HG03135 (cell line): ENCODE measurements at regions not wholly inside any gene's neighbourhood (a gene's known extent, or its start where the extent isn't known, plus 50 kb on each side); places are given as distances from the start of the nearest gene placed in this dataset.
"Not testable (repeated sequence)": the region's sequence is repeated elsewhere in the genome, so short reads cannot be mapped to it uniquely, and the experiment has no call there.

Experiments
- ATAC-seq: cut with Tn5 transposase; IDR thresholded peaks from one replicate; pipeline ENCODE4 v1.9.1; 2021; ENCODE audit warnings: mild to moderate bottlenecking, moderate library complexity; ENCODE audit not compliant: unreplicated experiment

DNA sequence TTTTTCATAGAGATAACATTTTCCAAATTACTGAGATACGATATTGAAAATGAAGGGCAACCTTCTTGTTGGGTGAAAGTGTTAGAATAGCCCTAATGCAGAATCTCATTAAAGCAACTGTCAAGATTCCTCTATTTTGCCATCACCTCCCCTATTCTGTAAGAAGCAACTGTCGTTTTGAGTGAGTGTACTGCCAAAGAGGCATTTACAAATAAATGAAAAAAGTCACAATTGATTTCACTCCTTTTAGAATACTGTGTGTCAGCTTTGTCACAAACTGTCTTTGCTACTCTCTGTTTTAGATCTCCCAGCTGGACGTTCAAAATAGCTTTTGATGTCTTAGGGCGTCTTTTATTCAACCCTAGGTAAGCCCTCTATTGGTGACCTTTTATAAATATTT, 322.8 kb upstream of the NAALADL2 start:
- ATAC-seq = no peak

DNA sequence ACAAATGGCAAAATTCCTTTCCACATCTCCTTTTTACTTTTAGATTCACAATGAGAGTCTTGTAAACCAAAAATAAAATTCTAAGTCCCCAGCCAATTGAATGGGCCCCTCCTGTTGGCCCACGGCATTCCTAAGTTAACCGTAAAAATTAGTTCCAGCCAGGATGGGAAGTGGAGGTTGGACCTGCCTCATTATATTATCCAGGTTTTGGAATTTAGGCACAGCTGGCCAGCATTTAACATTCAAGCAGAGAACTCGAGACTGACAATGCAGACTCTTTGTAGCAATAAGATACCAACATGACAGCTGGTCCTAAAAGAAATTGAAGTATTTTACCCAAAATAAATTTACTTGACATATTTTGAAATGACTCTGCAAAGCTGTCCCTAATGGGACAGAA, 321.0 kb upstream of the NAALADL2 start:
- no peak for ATAC-seq

DNA sequence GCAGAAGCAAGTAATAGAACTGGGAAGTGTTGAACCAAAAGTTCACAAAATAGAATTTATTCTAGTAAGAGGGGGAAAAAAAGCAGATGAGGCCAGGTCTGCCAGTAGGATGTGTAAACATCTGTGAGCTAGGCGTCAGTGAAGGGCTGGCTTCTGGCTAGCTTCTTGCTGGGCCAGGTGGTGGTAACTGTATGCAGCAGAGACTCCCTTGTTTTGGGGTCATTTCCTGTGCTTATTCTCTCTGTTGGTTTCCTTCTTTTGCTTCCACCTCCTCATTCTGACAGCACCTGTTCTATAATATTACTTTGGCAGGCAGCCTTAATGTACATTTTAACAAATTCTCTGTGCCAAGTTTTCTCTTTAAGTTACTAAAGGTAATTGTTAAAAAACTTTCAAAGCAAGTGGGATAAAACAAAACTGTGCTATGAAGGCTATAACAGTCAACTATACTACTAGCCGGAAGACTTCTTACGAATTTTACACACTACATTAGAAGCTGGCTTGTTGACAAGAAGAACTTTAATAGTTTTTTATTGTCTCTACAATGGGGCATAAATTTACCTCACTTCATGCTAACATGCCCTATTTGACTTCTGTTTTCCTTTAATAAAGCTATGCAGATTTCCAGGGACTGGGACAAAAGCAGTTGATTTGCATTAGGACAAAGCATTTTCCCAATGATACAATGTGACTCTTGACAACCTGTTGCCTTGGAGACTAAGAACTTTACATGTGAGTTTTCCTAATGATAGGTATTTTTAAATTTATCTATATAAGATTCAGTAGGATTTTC, 318.8 kb upstream of the NAALADL2 start:
- ATAC-seq = no peak

DNA sequence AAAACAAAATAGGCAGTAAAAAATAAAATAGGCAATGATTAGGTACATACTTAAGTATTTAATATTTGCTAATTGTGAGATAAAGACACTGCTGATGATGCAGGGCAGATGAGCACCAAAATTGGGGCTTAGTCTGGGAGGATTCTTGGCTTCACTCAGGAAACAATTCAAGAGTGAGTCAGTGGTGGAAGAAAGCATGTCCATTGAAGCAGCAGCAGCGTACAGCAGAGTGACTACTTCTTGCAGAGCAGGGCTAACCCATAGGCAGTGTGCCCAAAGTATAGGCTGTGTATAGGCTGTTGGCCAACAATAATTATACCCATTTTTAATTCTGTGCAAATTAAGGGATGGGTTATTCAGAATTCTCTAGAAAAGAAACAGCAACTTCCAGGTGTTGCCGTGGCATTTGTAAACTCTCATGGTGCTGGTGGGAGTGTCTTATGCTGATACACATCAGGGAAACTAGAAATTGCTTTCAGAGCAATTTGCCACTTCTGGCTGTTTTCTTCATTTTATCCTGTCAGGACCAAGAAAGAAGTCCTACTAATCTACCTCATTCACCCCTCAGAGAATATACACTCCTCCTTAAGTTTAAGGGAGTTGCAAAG, 317.3 kb upstream of the NAALADL2 start:
- ATAC-seq = no peak

DNA sequence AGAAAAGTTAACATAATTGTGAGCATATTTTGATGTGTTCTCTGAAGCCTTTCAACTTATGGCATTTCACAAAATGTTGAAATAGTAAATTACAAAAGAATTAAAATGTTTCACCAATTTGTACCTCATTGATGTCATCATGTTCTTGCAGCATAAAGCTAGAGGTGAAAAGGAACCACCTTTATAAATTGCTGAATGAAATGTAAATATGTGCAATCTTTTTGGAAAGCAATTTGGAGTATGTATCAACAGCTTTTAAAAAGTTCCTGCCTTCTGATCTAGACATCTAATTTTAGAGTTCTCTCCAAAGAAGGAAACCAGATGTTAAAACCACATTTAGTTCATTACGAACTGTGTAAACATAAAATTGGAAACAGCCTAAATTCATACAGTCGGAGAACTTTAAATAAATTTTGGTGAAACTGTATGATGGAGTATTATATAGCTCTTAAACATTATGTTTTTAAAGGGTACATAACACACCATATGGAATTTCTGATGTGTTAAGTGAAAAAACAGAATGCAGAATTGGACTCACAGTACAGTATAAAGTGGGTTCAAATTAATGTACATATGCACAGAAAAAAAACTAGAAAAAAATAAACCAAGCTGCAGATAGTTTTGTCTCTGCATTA, 311.2 kb upstream of the NAALADL2 start:
- ATAC-seq = no peak

DNA sequence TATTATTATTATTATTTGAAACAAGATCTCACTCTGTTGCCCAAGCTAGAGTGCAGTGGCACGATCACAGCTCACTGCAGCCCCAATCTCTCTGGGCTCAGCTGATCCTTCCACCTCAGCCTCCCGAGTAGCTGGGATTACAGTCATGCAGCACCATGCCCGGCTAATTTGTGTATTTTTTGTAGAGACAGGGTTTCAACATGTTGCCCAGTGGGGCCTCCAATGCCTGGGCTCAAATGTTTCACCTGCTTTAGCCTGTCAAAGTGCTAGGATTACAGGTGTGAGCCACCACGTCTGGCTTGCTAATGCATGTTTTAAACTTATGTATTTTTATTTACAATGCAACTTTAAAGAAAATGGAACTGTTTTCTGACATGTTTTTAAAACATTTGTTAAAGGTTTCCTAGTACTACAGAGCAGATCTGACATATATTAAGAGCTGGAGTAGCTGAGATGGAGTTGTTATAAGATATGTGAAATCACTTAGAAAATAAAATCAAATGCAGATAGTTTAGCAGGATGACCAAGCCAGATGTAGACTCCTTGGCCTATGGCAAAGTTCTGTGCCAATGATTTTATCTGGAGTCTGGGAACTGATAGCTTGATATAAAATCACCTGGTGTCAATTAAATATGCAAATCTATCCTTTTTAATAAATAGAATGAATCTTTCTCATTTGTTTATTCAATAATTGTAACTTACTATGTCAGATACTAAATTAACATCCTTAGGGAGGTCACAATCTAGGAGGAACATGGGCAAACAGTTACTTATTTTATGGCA, 310.1 kb upstream of the NAALADL2 start:
- no peak for ATAC-seq

DNA sequence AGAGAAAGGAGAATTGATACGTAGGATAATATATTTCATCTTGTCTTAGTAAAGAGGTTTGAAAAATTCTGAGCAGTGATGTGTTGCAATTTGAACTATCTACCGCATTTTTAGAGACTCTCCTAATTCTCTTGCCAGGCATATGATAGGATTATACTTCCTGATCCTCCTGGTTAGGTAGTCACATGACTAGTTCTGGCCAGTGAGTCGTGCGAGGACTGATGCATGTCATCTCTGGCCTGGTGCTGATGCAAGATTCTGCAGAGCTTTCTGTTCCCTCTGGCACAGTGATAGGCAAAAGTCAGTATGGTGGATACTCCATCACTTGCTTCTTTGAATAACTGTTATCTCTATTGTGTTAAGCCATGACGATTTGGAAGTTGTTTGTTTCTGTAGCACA, 277.6 kb upstream of the NAALADL2 start:
- no peak for ATAC-seq

DNA sequence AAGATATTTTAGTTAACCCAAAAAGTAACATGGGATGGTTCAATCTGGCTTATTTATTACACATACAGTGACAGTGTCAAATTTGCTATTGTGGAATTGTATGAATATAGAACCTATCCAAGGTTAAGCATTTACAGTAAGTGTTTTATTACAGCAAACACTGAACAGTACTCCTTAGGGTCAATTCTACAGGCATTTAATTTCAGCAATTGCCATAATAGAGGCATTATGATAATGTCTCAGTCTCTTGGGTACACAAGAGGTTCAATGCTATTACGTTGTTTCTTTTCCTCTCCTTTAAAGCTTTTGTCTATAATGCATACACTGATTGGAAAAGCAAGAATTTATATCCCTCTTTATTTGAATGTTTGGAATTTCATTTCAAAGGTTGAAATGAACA, 275.7 kb upstream of the NAALADL2 start:
- ATAC-seq = no peak

DNA sequence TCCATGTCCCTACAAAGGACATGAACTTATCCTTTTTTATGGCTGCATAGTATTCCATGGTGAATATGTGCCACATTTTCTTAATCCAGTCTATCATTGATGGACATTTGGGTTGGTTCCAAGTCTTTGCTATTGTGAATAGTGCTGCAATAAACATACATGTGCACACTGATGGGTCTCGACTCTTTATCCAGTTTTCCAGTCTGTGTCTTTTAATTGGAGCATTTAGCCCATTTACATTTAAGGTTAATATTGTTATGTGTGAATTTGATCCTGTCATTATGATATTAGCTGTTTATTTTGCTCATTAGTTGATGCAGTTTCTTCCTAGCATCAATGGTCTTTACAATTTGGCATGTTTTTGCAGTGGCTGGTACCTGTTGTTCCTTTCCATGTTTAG, 272.0 kb upstream of the NAALADL2 start:
- not testable (repeated sequence) for ATAC-seq

DNA sequence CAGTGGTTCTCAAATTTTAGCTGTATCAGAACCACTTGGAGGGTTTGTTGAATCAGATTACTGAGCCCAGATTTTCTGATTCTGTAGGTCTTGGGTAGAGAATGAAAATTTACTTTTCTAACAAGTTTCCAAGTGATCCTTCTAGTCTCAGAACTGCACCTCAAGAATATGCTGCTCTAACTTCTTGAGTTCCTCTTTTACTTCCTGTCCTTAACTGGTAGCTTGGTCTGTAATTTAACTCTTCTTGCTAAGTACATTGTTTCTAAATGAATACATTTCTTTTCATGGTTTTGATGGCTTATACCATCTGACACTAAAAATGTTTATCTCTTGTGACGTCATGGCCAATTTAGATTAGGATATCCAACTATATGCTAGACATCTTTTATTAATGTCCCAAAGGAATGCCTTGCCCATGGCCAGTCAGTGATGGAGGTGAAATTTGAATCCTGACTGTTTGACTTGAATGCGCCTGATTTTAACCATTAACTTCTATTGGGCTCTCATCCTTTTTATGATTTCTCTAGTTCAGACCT, 262.6 kb upstream of the NAALADL2 start:
- ATAC-seq = no peak

DNA sequence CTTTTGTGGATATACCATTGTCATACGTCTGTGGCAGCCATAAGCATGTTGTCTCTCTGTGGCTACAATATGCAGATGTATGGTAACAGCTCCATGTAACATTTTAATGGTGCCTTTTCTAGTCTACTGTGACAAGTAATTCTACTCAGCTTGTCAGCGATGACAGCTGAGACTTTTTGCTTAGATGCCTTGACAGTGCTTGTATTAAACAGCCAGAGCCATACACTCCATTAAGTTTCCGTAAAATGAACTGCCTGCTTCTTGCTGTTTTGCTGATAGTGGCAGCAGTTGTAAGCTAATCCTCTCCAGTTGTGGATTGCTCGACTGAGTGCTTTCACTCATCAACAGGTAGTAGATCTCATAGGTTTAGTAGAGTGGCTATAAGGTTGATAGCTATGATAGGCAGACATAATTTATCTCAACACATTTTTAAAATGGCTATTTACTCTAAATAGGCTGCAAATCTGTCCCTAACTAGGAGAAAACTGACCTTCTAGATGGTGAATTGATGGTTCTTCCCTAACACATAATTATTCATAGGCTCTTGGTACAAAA, 260.2 kb upstream of the NAALADL2 start:
- no peak for ATAC-seq

DNA sequence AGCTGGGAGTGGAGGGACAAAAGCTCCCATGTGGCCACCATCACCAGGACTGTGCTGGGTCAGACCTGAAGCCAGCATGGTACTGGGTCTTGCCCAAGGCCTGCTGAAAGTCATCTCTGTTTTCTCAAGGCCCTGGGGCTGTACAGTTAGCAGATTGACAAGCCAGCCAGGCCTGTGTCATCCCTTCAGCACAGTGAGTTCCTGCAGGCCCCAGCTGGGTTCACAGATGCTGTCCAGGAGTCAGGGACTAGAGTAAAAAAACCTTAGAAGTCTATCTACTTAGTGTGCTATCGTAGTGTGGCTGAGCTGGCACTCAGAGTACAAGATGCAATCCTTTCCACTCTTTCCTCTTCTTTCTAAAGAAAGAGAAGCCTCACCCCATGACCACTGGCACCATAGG, 246.0 kb upstream of the NAALADL2 start:
- no peak for ATAC-seq

DNA sequence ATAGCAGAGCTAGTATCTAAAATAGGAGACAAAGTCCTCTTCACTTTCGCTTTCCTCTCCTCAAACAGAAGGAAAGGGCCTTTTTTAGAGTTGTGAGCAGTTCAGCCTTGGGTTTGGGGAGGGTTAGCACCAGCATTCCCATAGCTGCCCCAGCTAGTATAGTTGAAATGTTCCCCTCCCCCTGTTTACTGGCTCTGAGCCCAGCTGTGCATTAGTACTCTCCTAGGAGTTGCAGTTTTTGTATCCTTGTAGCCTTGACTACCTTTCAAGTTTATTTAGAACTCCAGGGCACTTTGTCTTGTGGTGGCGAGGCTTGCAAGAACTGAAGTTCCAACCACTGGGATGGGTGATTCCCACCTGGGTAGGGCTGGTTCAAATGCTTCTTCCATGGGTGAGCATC, 245.1 kb upstream of the NAALADL2 start:
- no peak for ATAC-seq

DNA sequence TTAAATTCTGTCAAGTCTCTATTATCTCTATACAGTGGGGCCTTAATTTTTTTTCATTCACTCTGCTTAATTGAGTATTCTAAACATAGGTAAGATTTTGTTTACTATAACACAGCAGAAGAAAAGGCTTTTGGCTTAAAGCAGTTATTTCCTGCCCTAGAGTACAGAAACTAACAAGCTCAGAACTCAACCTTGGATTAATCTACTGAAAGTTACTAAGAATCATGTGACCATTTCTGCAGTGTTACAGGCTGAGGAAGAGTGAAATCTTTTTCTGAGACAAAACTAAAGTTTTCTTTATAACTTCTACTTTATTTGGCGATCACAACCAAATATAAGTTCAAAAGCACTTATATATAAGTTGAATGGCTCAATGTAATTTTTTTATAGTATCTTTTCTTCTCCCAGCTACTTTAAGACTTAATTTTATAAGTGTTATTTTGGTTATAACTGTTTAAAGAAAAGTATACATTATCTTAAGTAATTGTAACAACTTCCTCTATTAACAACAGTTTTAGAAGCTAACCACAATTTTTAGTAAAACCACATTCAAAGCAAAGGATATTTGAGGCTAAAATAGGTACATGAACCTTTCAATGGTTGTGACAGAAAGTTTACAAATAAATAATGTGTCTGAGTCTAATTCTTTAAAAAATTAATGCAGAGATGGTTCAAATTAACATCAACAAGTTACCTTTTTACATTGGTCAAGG, 240.6 kb upstream of the NAALADL2 start:
- ATAC-seq = no peak

DNA sequence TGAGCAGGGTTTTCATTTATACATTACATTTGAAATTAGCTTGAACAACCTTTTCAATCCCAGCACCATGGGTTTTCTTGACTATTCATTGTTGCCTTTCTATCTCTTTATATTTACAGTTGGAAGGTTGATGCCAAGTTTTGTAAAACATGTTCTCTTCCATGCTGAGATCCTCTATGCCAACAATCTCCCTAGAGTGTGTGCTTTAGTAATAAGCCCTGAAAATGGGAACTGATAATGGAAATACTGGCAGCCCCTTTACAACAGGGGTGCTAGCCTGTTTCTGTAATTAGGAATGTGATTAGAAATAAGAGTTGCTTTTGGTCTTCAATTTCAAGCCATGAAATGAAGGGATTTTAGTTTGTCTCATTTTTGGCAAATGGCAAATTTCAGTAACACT, 239.9 kb upstream of the NAALADL2 start:
- no peak for ATAC-seq

DNA sequence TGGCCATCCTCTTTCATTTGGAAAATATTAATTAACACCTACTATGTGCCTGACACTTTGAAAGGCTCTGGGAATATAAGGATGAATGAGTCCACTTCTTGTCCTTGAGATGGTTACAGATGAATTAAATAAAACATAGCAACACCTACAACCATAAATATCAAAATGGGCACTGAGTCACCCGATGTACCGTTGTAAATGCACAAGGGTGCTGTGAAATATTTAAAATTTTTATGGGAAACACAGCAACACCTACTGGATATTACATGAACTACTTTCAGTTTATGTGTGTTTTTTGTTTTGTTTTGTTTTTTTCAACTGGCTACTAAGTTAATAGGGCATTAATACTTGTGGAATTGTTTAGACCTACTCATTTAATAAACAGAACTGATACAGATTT, 239.0 kb upstream of the NAALADL2 start:
- ATAC-seq = no peak

DNA sequence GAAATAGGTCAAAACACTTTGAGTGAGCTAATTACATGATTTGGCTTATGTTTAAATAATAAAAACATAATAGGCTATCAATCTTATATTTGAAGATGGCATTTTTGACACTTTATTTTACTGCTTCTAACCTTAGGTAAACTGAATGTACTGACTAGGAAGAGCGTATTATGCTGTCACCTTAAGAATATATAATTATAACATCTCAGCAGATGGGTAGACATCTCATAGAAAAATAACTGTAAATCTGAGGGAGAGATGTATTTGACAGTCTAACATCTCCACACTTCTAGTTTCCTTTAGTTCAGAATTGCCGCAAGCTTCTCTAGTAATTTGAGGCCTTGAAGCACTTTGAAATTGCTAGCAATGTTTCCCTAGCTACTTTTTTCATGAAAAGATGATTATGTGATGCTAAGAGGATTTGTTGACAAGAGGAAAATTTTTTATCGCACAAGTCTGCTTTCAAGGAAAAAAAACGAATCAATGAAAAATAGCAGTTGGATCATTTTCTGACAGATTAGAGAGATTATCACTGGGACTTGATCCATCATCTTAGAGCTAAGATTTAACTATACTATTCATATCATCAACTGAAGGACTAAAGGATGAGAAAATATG, 238.2 kb upstream of the NAALADL2 start:
- no peak for ATAC-seq

DNA sequence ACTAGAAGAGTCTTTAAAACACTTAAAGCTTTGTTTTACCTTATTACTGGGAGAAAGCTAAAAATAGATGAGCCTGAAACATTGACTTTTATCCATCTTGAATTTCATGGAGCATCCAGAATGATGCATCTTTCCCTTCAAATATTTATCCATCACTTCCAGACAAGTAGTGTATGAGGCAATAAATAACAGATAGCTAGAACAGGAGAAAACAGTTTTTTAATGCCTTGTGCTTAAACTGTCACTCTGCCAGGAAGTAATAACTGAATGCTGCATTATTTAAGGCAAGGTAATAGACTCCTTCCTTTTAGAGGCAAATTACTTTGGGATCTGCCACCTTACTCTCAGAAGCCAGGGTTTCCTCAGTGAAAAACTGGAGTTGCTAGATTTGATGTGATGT, 225.8 kb upstream of the NAALADL2 start:
- ATAC-seq = no peak

DNA sequence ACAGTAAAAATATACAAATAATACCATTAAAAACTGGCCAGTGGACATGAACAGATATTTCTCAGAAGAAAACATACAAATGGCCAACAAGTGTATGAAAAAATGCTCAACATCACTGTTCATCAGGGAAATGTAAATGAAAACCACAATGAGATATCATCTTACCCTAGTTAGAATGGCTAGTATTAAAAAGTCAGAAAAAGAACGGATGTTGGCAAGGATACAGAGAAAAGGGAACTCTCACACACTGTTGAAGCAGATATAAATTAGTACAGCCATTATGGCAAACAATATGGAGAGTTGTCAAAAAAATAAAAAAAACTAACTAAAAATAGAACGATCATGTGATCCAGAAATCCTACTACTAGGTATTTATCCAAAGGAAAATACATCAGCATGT, 222.7 kb upstream of the NAALADL2 start:
- ATAC-seq = no peak

DNA sequence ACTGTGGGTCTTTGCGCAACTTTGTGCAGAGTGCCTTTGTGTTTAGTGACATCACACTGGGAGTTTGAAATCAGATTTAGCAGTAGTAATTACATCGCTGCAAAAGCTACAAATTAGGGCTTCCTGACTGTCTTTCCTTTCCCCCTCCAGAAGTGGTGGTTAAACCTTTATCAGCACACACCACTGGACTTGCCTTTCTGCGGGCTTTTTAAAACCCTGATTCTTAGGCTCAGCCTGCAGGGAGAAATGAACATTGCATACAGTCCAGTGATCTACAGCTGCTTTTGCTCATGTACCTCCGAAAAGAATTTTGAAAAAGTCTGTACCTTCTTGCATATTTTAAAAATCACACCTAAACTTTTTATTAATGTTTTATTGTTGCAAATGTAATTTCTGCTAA, 219.7 kb upstream of the NAALADL2 start:
- ATAC-seq = no peak
